Right cardiac atrium (tissue), 5 donors: ENCODE measurements at regions not wholly inside any gene's neighbourhood (a gene's known extent, or its start where the extent isn't known, plus 50 kb on each side); places are given as distances from the start of the nearest gene placed in this dataset.

Experiments
- ATAC-seq, 2 donors: fragments of 200-7000 bp; cut with Tn5 transposase; one replicate each; pipeline versions ENCODE4 v1.8.0 to v1.9.1; 2020; ENCODE audit warnings: moderate library complexity in 2 of 2, mild to moderate bottlenecking in 1 of 2
- DNase-seq, 3 donors: peaks; one replicate each; pipeline ENCODE4 v3.0.0-alpha.2; 2020
- H3K27ac ChIP-seq: one replicate; pipeline ENCODE4 v1.5.1; 2013; ENCODE audit warnings: mild to moderate bottlenecking, low read length, control low read depth, moderate library complexity
- H3K27me3 ChIP-seq: one replicate; pipeline ENCODE4 v1.6.1; 2013; ENCODE audit not compliant: control insufficient read depth, insufficient read depth
- H3K4me1 ChIP-seq: one replicate; pipeline ENCODE4 v1.6.1; 2013; ENCODE audit warnings: low read length; ENCODE audit not compliant: control insufficient read depth, insufficient read depth
- H3K4me3 ChIP-seq: one replicate; pipeline ENCODE4 v1.5.1; 2013; ENCODE audit warnings: low read length, control low read depth
- H3K9me3 ChIP-seq: one replicate; pipeline ENCODE4 v1.6.1; 2013; ENCODE audit warnings: low read length; ENCODE audit not compliant: control insufficient read depth
- WGBS: extraction: QIAGEN DNeasy Blood & Tissue Kit; methylation state at CpG from one replicate; pipeline ENCODE4 v1.1.7; 2013; 5-methylcytosine and 5-hydroxymethylcytosine counted together
- intact Hi-C, 4 donors: fragments of 100-400 bp; cut with DNase I; formaldehyde crosslinking; loops; one replicate each; pipeline versions ENCODE4 v1.11.0 to v1.14.0; 2022 to 2023
- donor health status: healthy with polysubstance abuse.
- donor health status: DM: no; HTN: yes; CAD: no.
- donor health status: DM: no; HTN: no; CAD: no.
- donor health status: DM: no; HTN: yes; CAD: no; lungs with severe emphysema.
- donor health status: DM: yes; HTN: yes; CAD: no.

- no peaks in the 10 kb centered on the region for H3K27me3 ChIP-seq
- intact Hi-C loops, result no loop called here
- no peaks in the 10 kb centered on the region for H3K4me1 ChIP-seq
- H3K4me3 ChIP-seq, result no peak overlapping the region
- no peaks in the 10 kb centered on the region for H3K9me3 ChIP-seq
- WGBS, result 90% methylated on average over 2 of the region's 2 CpGs
- no peak overlapping the region for H3K27ac ChIP-seq
- ATAC-seq, result no peak
- no peak for DNase-seq
Observed at GRCh38 chr12:41963398-41963797, 181.3 kb downstream of the GXYLT1 start.

GRCh38 chr12:41962171-41962572 lies 182.5 kb downstream of the GXYLT1 start:
- WGBS, result 66% methylated on average over 5 of the region's 5 CpGs
- DNase-seq (peak; percentile 18 to 79 (median 69)), ATAC-seq (peak; percentile 39 to 76)
- intact Hi-C loops, result no loop called here
- no peak overlapping the region for H3K27ac ChIP-seq
- no peak overlapping the region for H3K4me3 ChIP-seq
- no peaks in the 10 kb centered on the region for H3K27me3 ChIP-seq
- no peaks in the 10 kb centered on the region for H3K4me1 ChIP-seq
- no peaks in the 10 kb centered on the region for H3K9me3 ChIP-seq

GRCh38 chr12:41959271-41959670 lies 185.4 kb downstream of the GXYLT1 start:
- intact Hi-C loops, result no loop called here
- Histone ChIP-seq H3K27me3 (peaks cover 2% of the 10 kb centered on the region), H3K4me3 (no peak overlapping the region), H3K4me1 (no peaks in the 10 kb centered on the region), H3K27ac (no peak overlapping the region), H3K9me3 (no peaks in the 10 kb centered on the region)
- no peak for DNase-seq
- 83% methylated on average over 2 of the region's 2 CpGs for WGBS
- no peak for ATAC-seq

GRCh38 chr12:41956353-41956752 lies 188.3 kb downstream of the GXYLT1 start:
- DNase-seq (no peak), ATAC-seq (peak in 1 of 2 donors; percentile 66)
- peaks cover 3% of the 10 kb centered on the region for H3K27me3 ChIP-seq
- H3K27ac ChIP-seq, result no peak overlapping the region
- no peaks in the 10 kb centered on the region for H3K4me1 ChIP-seq
- H3K9me3 ChIP-seq, result no peaks in the 10 kb centered on the region
- 40% methylated on average over 2 of the region's 2 CpGs for WGBS
- H3K4me3 ChIP-seq, result no peak overlapping the region
- intact Hi-C loops, result no loop called here

- Histone ChIP-seq H3K4me1 (no peaks in the 10 kb centered on the region), H3K27ac (no peak overlapping the region), H3K4me3 (no peak overlapping the region), H3K9me3 (peaks cover 6% of the 10 kb centered on the region), H3K27me3 (peaks cover 3% of the 10 kb centered on the region)
- 45% methylated on average over 1 of the region's 1 CpG for WGBS
- intact Hi-C loops, result no loop called here
- ATAC-seq (no peak), DNase-seq (no peak)
Observed at GRCh38 chr12:41950455-41950854, 194.2 kb downstream of the GXYLT1 start.

GRCh38 chr12:41946106-41946505 lies 198.6 kb downstream of the GXYLT1 start:
- DNase-seq, result peak in 1 of 3 donors; percentile 1
- no peak for ATAC-seq
- Histone ChIP-seq H3K4me1 (no peaks in the 10 kb centered on the region), H3K27me3 (no peaks in the 10 kb centered on the region), H3K4me3 (no peak overlapping the region), H3K27ac (no peak overlapping the region), H3K9me3 (peaks cover 6% of the 10 kb centered on the region)
- intact Hi-C loops, result no loop called here
- WGBS, result 95% methylated on average over 2 of the region's 2 CpGs

GRCh38 chr12:41944216-41944615 lies 200.5 kb downstream of the GXYLT1 start:
- Histone ChIP-seq H3K27me3 (no peaks in the 10 kb centered on the region), H3K4me1 (no peaks in the 10 kb centered on the region), H3K4me3 (no peak overlapping the region), H3K27ac (no peak overlapping the region), H3K9me3 (peaks cover 6% of the 10 kb centered on the region)
- intact Hi-C loops, result no loop called here
- ATAC-seq, result no peak
- DNase-seq, result no peak
- WGBS, result 90% methylated on average over 2 of the region's 2 CpGs

GRCh38 chr12:41943671-41944070 lies 201.0 kb downstream of the GXYLT1 start:
- Histone ChIP-seq H3K4me1 (no peaks in the 10 kb centered on the region), H3K9me3 (peaks cover 6% of the 10 kb centered on the region), H3K4me3 (no peak overlapping the region), H3K27me3 (no peaks in the 10 kb centered on the region), H3K27ac (no peak overlapping the region)
- intact Hi-C loops, result no loop called here
- DNase-seq, result no peak
- ATAC-seq, result no peak

GRCh38 chr12:41942354-41942753 lies 202.3 kb downstream of the GXYLT1 start:
- H3K9me3 ChIP-seq, result peaks cover 6% of the 10 kb centered on the region
- ATAC-seq (no peak), DNase-seq (no peak)
- H3K4me3 ChIP-seq, result no peak overlapping the region
- H3K4me1 ChIP-seq, result no peaks in the 10 kb centered on the region
- no peaks in the 10 kb centered on the region for H3K27me3 ChIP-seq
- intact Hi-C loops, result no loop called here
- H3K27ac ChIP-seq, result no peak overlapping the region

GRCh38 chr12:41941079-41941478 lies 203.6 kb downstream of the GXYLT1 start:
- H3K4me1 ChIP-seq, result no peaks in the 10 kb centered on the region
- H3K9me3 ChIP-seq, result peaks cover 3% of the 10 kb centered on the region
- H3K27ac ChIP-seq, result no peak overlapping the region
- no peaks in the 10 kb centered on the region for H3K27me3 ChIP-seq
- ATAC-seq (no peak), DNase-seq (no peak)
- intact Hi-C loops, result no loop called here
- H3K4me3 ChIP-seq, result no peak overlapping the region
- WGBS, result 94% methylated on average over 2 of the region's 2 CpGs

GRCh38 chr12:41940571-41940970 lies 204.1 kb downstream of the GXYLT1 start:
- Histone ChIP-seq H3K4me1 (no peaks in the 10 kb centered on the region), H3K9me3 (no peaks in the 10 kb centered on the region), H3K27me3 (no peaks in the 10 kb centered on the region), H3K27ac (no peak overlapping the region), H3K4me3 (no peak overlapping the region)
- 97% methylated on average over 1 of the region's 1 CpG for WGBS
- ATAC-seq, result no peak
- intact Hi-C loops, result no loop called here
- DNase-seq, result no peak

- Histone ChIP-seq H3K27me3 (no peaks in the 10 kb centered on the region), H3K4me1 (no peaks in the 10 kb centered on the region), H3K9me3 (no peaks in the 10 kb centered on the region), H3K27ac (no peak overlapping the region), H3K4me3 (no peak overlapping the region)
- WGBS, result 70% methylated on average over 5 of the region's 5 CpGs
- intact Hi-C loops, result no loop called here
- ATAC-seq (no peak), DNase-seq (peak in 1 of 3 donors; percentile 13)
Observed at GRCh38 chr12:41936333-41936732, 208.3 kb downstream of the GXYLT1 start.
